ENCODE measurements at regions not wholly inside any gene's neighbourhood (a gene's known extent, or its start where the extent isn't known, plus 50 kb on each side); places are given as distances from the start of the nearest gene placed in this dataset.

DNA sequence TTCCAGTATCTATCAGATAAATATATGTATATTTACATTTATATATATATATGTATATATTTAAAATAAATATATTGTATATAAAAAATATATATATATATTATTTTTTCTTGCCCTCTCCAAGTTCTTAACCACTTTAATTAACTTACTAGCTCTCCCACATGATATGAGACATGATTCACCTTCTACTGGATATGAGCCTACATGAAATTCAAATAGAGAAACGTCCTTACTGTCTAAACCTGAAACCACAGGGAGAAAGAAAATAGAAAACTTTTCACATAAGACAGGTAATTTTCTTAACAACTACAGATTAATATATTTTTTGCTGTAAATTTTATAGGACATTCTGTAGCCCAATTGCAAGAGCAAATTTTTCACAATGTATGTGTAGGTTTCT, 391.6 kb downstream of the ETS1 start:
- TF ChIP-seq EP300 (IDR thresholded peaks at IDR 0.05) (no peak), CTCF (IDR thresholded peaks at IDR 0.05) (no peak), POLR2A (IDR thresholded peaks at IDR 0.05; ENCODE audit: low read depth) (no peak)
